ENCODE measurements at regions not wholly inside any gene's neighbourhood (a gene's known extent, or its start where the extent isn't known, plus 50 kb on each side); places are given as distances from the start of the nearest gene placed in this dataset.

DNA sequence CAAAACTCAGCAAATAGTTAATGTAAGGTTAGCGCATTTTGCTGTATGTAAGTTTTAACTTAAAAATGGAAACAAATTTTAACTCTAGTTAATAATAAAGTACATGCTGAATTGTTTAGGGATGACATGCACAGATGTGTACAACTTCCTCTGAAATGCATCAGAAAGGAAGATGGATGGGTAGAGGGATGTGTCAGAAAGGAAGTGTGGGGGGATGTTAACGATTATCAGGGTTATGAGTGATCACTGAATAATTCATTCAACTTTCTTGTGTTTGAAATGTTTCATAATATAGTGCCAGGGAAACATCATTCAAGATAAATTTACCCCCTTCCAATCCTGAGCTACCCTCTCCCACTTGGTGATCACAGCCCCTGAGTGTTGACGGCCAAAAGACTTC, 87.6 kb downstream of the FOXA2 start:
- no peak for DNase-seq (ENCODE audit: unreplicated experiment)
- TF ChIP-seq, protein P1, sequence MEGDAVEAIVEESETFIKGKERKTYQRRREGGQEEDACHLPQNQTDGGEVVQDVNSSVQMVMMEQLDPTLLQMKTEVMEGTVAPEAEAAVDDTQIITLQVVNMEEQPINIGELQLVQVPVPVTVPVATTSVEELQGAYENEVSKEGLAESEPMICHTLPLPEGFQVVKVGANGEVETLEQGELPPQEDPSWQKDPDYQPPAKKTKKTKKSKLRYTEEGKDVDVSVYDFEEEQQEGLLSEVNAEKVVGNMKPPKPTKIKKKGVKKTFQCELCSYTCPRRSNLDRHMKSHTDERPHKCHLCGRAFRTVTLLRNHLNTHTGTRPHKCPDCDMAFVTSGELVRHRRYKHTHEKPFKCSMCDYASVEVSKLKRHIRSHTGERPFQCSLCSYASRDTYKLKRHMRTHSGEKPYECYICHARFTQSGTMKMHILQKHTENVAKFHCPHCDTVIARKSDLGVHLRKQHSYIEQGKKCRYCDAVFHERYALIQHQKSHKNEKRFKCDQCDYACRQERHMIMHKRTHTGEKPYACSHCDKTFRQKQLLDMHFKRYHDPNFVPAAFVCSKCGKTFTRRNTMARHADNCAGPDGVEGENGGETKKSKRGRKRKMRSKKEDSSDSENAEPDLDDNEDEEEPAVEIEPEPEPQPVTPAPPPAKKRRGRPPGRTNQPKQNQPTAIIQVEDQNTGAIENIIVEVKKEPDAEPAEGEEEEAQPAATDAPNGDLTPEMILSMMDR (IDR thresholded peaks at IDR 0.05; ENCODE audit: unreplicated experiment), result no peak
- ChIA-PET POLR2A (no interaction called here), CTCF (interaction anchor here (1.2 kb wide), 1 partner anchor 44 kb away, joined by 3 read pairs; no protein-coding TSS in a partner anchor)
- BruUV-seq (replicated peaks), result no TSS peak
- no peak overlapping the region for H3K4me3 Mint-ChIP-seq (ENCODE audit: unreplicated experiment)
- no peaks in the 10 kb centered on the region for H3K9me3 Mint-ChIP-seq (ENCODE audit: unreplicated experiment)
- intact Hi-C loops (cut with micrococcal nuclease), result no loop called here
- H3K27me3 Mint-ChIP-seq (ENCODE audit: insufficient read depth, unreplicated experiment), result no peaks in the 10 kb centered on the region
- no peaks in the 10 kb centered on the region for H3K36me3 Mint-ChIP-seq (ENCODE audit: insufficient read depth, unreplicated experiment)
- H3K4me1 Mint-ChIP-seq (ENCODE audit: insufficient read depth, unreplicated experiment), result no peaks in the 10 kb centered on the region
- no peak overlapping the region for H3K27ac Mint-ChIP-seq (ENCODE audit: low read depth, unreplicated experiment)

DNA sequence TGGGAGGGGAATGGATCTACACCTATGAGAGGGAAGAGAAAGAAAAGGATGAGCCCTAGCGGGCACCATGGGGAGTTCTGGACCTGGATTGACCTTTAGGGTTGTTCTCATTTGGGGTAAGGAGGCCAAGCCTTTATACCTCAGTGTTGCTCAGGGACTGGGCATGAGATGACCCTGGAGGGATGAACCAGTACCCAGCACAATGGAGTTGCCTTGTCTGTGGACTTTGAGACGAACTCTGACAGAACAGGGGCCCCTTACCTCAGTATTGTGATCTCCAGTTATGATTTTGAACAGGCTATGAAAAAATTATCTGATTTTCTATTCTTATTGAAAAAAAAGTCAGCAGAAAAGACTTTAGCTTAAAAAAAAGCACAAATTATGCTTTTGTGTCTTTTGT, 88.6 kb downstream of the FOXA2 start:
- CTCF ChIA-PET, result interaction anchor here (0.6 to 0.8 kb wide), 4 partner anchors 8 to 868 kb away, joined by 3 to 4 read pairs (median 3); no protein-coding TSS in a partner anchor
- intact Hi-C loops (cut with micrococcal nuclease), result no loop called here
- no peaks in the 10 kb centered on the region for H3K4me1 Mint-ChIP-seq (ENCODE audit: insufficient read depth, unreplicated experiment)

DNA sequence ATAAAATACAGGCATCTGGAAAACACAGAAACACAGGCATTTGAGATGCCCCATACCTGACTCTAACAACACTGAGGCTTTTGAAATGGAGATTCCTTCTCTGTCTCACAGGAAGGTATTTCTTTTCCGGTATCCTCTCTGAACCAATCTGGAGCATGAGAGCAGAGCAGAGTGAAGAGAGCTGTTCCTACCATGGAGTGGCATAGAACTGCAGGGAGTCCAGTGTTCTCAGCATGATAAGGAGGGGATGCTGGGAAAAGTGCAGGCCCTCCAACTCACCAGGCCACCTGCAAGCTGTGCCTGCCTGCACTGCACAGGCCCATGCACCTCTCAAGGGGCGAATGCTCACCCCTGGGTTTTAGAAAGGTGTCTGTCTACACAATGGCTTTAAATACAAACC, 89.2 kb downstream of the FOXA2 start:
- CTCF ChIA-PET, result interaction anchor here (0.6 to 0.8 kb wide), 3 partner anchors 9 to 12 kb away, joined by 3 to 4 read pairs (median 3); no protein-coding TSS in a partner anchor
- no peak overlapping the region for H3K4me3 Mint-ChIP-seq (ENCODE audit: unreplicated experiment)
- no peaks in the 10 kb centered on the region for H3K9me3 Mint-ChIP-seq (ENCODE audit: unreplicated experiment)

More for the DNA sequence above, 88.6 kb downstream of the FOXA2 start:
- no TSS peak for BruUV-seq (replicated peaks)
- POLR2A ChIA-PET, result no interaction called here
- Mint-ChIP-seq H3K4me3 (ENCODE audit: unreplicated experiment) (no peak overlapping the region), H3K9me3 (ENCODE audit: unreplicated experiment) (no peaks in the 10 kb centered on the region), H3K36me3 (ENCODE audit: insufficient read depth, unreplicated experiment) (no peaks in the 10 kb centered on the region), H3K27me3 (ENCODE audit: insufficient read depth, unreplicated experiment) (no peaks in the 10 kb centered on the region), H3K27ac (ENCODE audit: low read depth, unreplicated experiment) (no peak overlapping the region)
- TF ChIP-seq, protein P1 (IDR thresholded peaks at IDR 0.05; ENCODE audit: unreplicated experiment), result no peak
- no peak for DNase-seq (ENCODE audit: unreplicated experiment)

DNA sequence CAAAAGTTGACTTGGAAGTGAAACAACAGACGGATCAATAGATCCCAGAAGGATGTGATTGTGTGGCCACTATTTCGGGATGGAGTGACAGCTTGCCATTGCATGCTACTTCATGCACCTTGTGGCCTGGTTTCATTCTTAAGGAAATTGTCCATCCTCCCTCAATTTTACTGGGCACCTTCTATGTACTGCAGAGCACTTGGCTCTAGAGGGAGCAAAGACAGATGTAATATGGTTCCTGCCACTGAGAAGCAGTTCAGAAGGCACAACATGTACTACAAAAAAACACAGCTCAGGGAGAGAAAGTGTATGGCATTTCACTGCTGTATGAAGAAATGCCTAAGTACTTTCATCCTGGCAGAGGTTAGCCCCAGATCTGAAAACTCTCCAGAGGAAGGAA, 91.9 kb downstream of the FOXA2 start:
- CTCF ChIA-PET, result interaction anchor here (1.1 to 1.6 kb wide), 3 partner anchors 14 to 192 kb away, joined by 3 to 7 read pairs (median 3); no protein-coding TSS in a partner anchor
- BruUV-seq (replicated peaks), result no TSS peak
- intact Hi-C loops (cut with micrococcal nuclease), result no loop called here
- H3K27me3 Mint-ChIP-seq (ENCODE audit: insufficient read depth, unreplicated experiment), result no peaks in the 10 kb centered on the region
- no peaks in the 10 kb centered on the region for H3K9me3 Mint-ChIP-seq (ENCODE audit: unreplicated experiment)
- POLR2A ChIA-PET, result interaction anchor here (0.7 to 0.8 kb wide), 3 partner anchors 14 to 38 kb away, joined by 3 read pairs; no protein-coding TSS in a partner anchor
- no peak for DNase-seq (ENCODE audit: unreplicated experiment)
- H3K36me3 Mint-ChIP-seq (ENCODE audit: insufficient read depth, unreplicated experiment), result no peaks in the 10 kb centered on the region
- no peak overlapping the region for H3K27ac Mint-ChIP-seq (ENCODE audit: low read depth, unreplicated experiment)
- H3K4me3 Mint-ChIP-seq (ENCODE audit: unreplicated experiment), result no peak overlapping the region
- no peaks in the 10 kb centered on the region for H3K4me1 Mint-ChIP-seq (ENCODE audit: insufficient read depth, unreplicated experiment)
- TF ChIP-seq, protein P1 (IDR thresholded peaks at IDR 0.05; ENCODE audit: unreplicated experiment), result no peak

More for the DNA sequence above, 89.2 kb downstream of the FOXA2 start:
- TF ChIP-seq, protein P1 (IDR thresholded peaks at IDR 0.05; ENCODE audit: unreplicated experiment), result no peak
- POLR2A ChIA-PET, result no interaction called here
- Mint-ChIP-seq H3K36me3 (ENCODE audit: insufficient read depth, unreplicated experiment) (no peaks in the 10 kb centered on the region), H3K4me1 (ENCODE audit: insufficient read depth, unreplicated experiment) (no peaks in the 10 kb centered on the region), H3K27me3 (ENCODE audit: insufficient read depth, unreplicated experiment) (no peaks in the 10 kb centered on the region), H3K27ac (ENCODE audit: low read depth, unreplicated experiment) (no peak overlapping the region)
- intact Hi-C loops (cut with micrococcal nuclease), result no loop called here
- no TSS peak for BruUV-seq (replicated peaks)
- no peak for DNase-seq (ENCODE audit: unreplicated experiment)
